Activated naive CD4-positive, alpha-beta T cell treated with anti-CD3 and anti-CD28 coated beads, Interleukin-2, amount 50 U/mL, for 72 hours (primary cell): ENCODE measurements at regions not wholly inside any gene's neighbourhood (a gene's known extent, or its start where the extent isn't known, plus 50 kb on each side); places are given as distances from the start of the nearest gene placed in this dataset.
"Not testable (repeated sequence)": the region's sequence is repeated elsewhere in the genome, so short reads cannot be mapped to it uniquely, and the experiment has no call there.

Source experiments
- ATAC-seq, 2 donors: fragments of 150-1000 bp; cut with Tn5 transposase; 2 replicates each; pipeline ENCODE4 v1.10.0; 2021; ENCODE audit warnings: mild to moderate bottlenecking in 2 of 2, moderate library complexity in 2 of 2
- DNase-seq, 2 donors: peaks; one replicate each; pipeline ENCODE4 v3.0.0; 2021 to 2022; ENCODE audit warnings: low spot score in 2 of 2
- H3K27ac Mint-ChIP-seq, 2 donors: one replicate each; pipeline ENCODE4 v1.8.0; 2022; ENCODE audit warnings: mild to moderate bottlenecking in 2 of 2, mixed read lengths in 2 of 2
- H3K36me3 Mint-ChIP-seq, 2 donors: one replicate each; pipeline ENCODE4 v1.8.0; 2022; ENCODE audit warnings: mixed read lengths in 2 of 2
- H3K9me3 Mint-ChIP-seq, 2 donors: one replicate each; pipeline ENCODE4 v1.8.0; 2022; ENCODE audit warnings: mixed read lengths in 2 of 2

DNA sequence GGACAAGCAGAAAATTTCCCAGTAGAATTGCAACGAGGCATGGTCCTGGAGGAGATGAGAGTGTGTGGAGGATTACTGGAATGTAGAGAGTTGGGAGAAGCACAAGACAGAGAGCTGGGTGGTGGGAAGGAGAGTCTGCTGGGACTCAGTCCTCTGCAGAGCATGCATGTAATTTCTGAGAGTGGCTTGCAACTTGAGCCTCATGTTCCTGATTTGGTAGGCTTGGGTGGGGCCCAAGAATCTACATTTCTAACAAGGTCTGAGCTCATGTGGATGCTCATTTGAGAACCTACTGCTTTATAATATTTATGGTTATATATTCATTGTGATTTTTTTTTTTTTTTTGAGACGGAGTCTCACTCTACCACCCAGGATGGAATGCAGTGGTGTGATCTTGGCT lies 317.9 kb upstream of the COBL start:
- peaks cover 10 to 11% of the 10 kb centered on the region in 2 donors for H3K9me3 Mint-ChIP-seq
- ATAC-seq: no peak

GRCh38 chr7:51634025-51634424 lies 317.4 kb upstream of the COBL start:
- DNase-seq: no peak
- no peaks in the 10 kb centered on the region for H3K36me3 Mint-ChIP-seq
- ATAC-seq: no peak
- H3K9me3 Mint-ChIP-seq: peaks cover 13% of the 10 kb centered on the region in 2 donors
- no peak overlapping the region for H3K27ac Mint-ChIP-seq

More for the DNA sequence above, 317.9 kb upstream of the COBL start:
- Mint-ChIP-seq H3K36me3 (no peaks in the 10 kb centered on the region), H3K27ac (no peak overlapping the region)
- DNase-seq: no peak

GRCh38 chr7:51633596-51633995 lies 317.0 kb upstream of the COBL start:
- Mint-ChIP-seq H3K36me3 (no peaks in the 10 kb centered on the region), H3K27ac (no peak overlapping the region), H3K9me3 (peaks cover 13% of the 10 kb centered on the region in 2 donors)
- ATAC-seq (no peak), DNase-seq (no peak)

GRCh38 chr7:51633006-51633405 lies 316.4 kb upstream of the COBL start:
- no peaks in the 10 kb centered on the region for H3K36me3 Mint-ChIP-seq
- H3K27ac Mint-ChIP-seq: no peak overlapping the region
- DNase-seq: no peak
- H3K9me3 Mint-ChIP-seq: peaks cover 13% of the 10 kb centered on the region in 2 donors
- ATAC-seq: no peak

- DNase-seq (no peak), ATAC-seq (no peak)
- peak overlapping the region in 1 of 2 donors; percentile 65 for H3K27ac Mint-ChIP-seq
- no peaks in the 10 kb centered on the region for H3K36me3 Mint-ChIP-seq
- H3K9me3 Mint-ChIP-seq: peaks cover 8 to 13% of the 10 kb centered on the region in 2 donors
Measured at GRCh38 chr7:51630933-51631332, 314.3 kb upstream of the COBL start.

DNA sequence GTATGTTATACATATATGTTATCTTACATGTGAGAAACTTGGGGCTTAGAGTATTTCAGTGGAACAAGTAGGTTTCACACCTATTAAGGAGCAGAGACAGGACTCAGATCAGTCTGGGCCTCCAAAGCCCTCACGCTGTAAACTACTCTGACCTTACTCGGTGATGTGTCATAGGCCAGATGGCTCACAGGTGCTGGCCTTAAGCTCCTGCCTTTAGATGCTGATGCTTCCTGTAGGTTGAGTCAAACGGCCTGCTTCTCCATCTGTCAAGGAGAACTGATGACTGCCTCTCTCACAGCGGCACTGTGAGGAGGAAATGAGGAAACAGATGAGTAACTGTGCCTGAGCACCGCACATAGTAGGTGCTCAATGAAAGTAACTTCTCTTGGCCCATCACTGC lies 312.6 kb upstream of the COBL start:
- DNase-seq (no peak), ATAC-seq (no peak)
- Mint-ChIP-seq H3K9me3 (peaks cover 8 to 13% of the 10 kb centered on the region in 2 donors), H3K36me3 (no peaks in the 10 kb centered on the region), H3K27ac (no peak overlapping the region)

GRCh38 chr7:51621956-51622355 lies 305.3 kb upstream of the COBL start:
- DNase-seq (no peak), ATAC-seq (no peak)
- peaks cover 11 to 14% of the 10 kb centered on the region in 2 donors for H3K9me3 Mint-ChIP-seq
- H3K27ac Mint-ChIP-seq: no peak overlapping the region
- no peaks in the 10 kb centered on the region for H3K36me3 Mint-ChIP-seq

DNA sequence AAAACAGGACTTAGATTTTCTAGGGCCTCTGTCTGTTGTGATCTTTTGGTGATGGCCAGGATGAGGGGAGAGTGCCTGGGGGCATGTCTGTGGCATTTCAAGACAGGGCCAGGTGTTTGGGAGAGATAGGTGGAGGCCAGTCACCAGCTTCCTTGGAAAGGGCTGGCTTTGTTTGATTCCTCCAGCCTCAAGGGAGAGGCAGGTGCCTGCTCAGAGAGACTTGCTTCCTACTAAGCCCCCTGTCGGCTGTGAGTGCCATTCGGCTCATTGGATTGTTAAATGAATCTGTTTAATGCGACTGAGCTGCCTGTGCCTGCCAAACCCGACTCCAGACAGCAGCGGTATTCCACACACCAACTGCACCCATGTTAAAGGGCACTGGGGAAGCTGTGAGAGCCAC lies 304.1 kb upstream of the COBL start:
- ATAC-seq (no peak), DNase-seq (no peak)
- Mint-ChIP-seq H3K9me3 (peaks cover 13 to 19% of the 10 kb centered on the region in 2 donors), H3K27ac (no peak overlapping the region), H3K36me3 (no peaks in the 10 kb centered on the region)

DNA sequence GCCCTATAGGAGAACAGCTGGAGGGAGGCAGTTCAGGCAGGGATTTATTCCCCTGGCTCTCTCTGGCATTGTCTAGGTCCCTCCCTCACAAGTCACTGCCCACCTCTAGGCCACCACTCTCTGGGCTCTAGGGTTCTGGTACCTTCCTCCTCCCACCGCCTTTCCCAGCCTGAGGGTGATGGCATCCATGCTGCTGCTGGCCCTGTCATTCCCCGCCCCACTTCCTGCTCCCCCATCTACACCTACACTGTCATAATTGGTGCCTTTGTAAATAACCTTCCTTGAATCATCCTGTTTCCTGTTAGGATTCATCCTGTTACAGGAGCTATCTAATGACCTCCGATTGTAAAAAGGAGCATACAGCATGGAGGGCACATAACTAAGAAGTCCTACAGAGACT lies 303.3 kb upstream of the COBL start:
- no peak for DNase-seq
- ATAC-seq: no peak
- peaks cover 15 to 23% of the 10 kb centered on the region in 2 donors for H3K9me3 Mint-ChIP-seq
- no peaks in the 10 kb centered on the region for H3K36me3 Mint-ChIP-seq
- no peak overlapping the region for H3K27ac Mint-ChIP-seq

- no peak for ATAC-seq
- Mint-ChIP-seq H3K36me3 (no peaks in the 10 kb centered on the region), H3K27ac (no peak overlapping the region), H3K9me3 (peaks cover 4 to 20% of the 10 kb centered on the region in 2 donors)
- DNase-seq: no peak
Measured at GRCh38 chr7:51617686-51618085, 301.1 kb upstream of the COBL start.

- ATAC-seq: no peak
- Mint-ChIP-seq H3K27ac (no peak overlapping the region), H3K9me3 (peaks cover 4 to 19% of the 10 kb centered on the region in 2 donors), H3K36me3 (no peaks in the 10 kb centered on the region)
- DNase-seq: no peak
Measured at GRCh38 chr7:51613911-51614357, 297.3 kb upstream of the COBL start.

- Mint-ChIP-seq H3K27ac (no peak overlapping the region), H3K9me3 (peaks cover 9 to 18% of the 10 kb centered on the region in 2 donors), H3K36me3 (no peaks in the 10 kb centered on the region)
- no peak for ATAC-seq
- no peak for DNase-seq
Measured at GRCh38 chr7:51611937-51612336, 295.3 kb upstream of the COBL start.

GRCh38 chr7:51607447-51607846 lies 290.8 kb upstream of the COBL start:
- no peak for ATAC-seq

DNA sequence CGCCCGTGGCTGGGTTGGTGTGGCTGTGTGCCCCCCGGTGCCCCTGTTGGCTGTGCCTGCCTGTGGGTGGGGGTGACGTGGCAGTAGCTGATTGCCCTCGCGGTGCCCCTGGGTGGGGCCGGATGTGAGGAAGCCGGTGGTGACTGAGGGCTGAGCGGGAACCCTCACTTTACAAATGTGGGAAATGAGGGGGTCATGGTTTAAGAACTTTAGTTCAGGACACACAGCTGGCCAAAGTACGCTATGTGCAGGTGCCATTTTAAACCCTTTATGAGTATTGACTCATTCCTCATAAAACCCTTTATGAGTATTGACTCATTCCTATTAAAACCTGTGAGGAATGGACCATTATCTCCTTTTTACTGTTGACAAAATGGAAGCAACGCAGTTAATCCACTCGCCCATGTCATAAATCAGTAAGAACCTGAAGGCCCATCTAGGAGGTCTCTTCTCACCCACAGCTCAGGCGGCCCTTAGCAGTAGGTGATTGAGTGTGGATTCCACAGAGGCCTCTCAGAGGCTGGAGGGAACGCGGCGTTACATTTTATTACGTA lies 290.1 kb upstream of the COBL start:
- Mint-ChIP-seq H3K9me3 (peaks cover 5 to 11% of the 10 kb centered on the region in 2 donors), H3K27ac (no peak overlapping the region)
- no peak for ATAC-seq

More at GRCh38 chr7:51607447-51607846, 290.8 kb upstream of the COBL start:
- Mint-ChIP-seq H3K36me3 (no peaks in the 10 kb centered on the region), H3K27ac (no peak overlapping the region), H3K9me3 (peaks cover 5 to 9% of the 10 kb centered on the region in 2 donors)
- no peak for DNase-seq

GRCh38 chr7:51602376-51602775 lies 285.8 kb upstream of the COBL start:
- Mint-ChIP-seq H3K27ac (no peak overlapping the region), H3K9me3 (peaks cover 9 to 20% of the 10 kb centered on the region in 2 donors), H3K36me3 (peaks cover 0 to under 1% of the 10 kb centered on the region in 2 donors)
- DNase-seq (no peak), ATAC-seq (no peak)

More for the DNA sequence above, 290.1 kb upstream of the COBL start:
- DNase-seq: no peak
- no peaks in the 10 kb centered on the region for H3K36me3 Mint-ChIP-seq

GRCh38 chr7:51601461-51601860 lies 284.9 kb upstream of the COBL start:
- DNase-seq (no peak), ATAC-seq (no peak)
- Mint-ChIP-seq H3K36me3 (peaks cover 0 to 6% of the 10 kb centered on the region in 2 donors), H3K27ac (no peak overlapping the region), H3K9me3 (peaks cover 13 to 26% of the 10 kb centered on the region in 2 donors)

DNA sequence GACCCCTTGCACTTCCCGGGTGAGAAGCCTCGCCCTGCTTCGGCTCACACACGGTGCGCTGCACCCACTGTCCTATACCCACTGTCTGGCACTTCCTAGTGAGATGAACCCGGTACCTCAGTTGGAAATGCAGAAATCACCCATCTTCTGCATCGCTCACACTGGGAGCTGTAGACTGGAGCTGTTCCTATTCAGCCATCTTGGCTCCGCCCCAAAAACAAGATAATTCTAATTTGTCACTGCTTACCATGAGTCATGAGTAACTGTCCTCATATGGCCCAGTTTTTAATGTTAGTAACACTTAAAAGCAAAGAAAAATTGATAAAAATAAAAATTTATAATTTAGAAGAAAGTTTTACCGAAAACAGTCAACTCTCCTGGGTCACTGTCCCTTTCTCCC lies 283.3 kb upstream of the COBL start:
- not testable (repeated sequence) for ATAC-seq, DNase-seq, H3K27ac Mint-ChIP-seq, H3K36me3 Mint-ChIP-seq
- H3K9me3 Mint-ChIP-seq: peaks cover 13 to 23% of the 10 kb centered on the region in 2 donors

DNA sequence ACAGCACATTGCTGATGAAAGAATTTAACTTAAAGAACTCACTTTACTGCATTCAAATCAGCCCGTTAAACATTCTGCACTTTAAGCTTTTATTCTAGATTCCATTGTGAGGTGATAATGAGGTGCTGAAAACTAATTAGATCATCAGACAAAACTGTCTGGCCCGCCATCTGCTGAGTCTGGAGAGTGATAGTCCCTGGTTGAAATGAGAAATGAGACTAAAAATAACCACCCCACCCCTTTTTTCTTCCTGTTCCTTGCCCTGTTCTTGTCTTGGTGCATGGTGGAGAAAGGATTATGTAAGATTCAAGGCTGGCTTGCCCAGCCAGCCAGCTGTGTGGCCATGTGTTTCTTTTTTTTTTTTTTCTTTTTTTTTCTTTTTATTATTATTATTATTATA lies 277.0 kb upstream of the COBL start:
- peaks cover 10 to 11% of the 10 kb centered on the region in 2 donors for H3K9me3 Mint-ChIP-seq

More for the DNA sequence above, 277.0 kb upstream of the COBL start:
- H3K27ac Mint-ChIP-seq: no peak overlapping the region
- DNase-seq: no peak
- no peak for ATAC-seq
- H3K36me3 Mint-ChIP-seq: peaks cover 0 to 6% of the 10 kb centered on the region in 2 donors
